Thyroid gland (tissue), 4 donors: ENCODE measurements at regions not wholly inside any gene's neighbourhood (a gene's known extent, or its start where the extent isn't known, plus 50 kb on each side); places are given as distances from the start of the nearest gene placed in this dataset.

Experiments used
- CTCF ChIP-seq, 6 experiments: fragments of 200-600 bp in 3 of 6; fragments of 450-650 bp in 3 of 6; sonication (generic) in 3 of 6; IDR thresholded peaks; one replicate each; pipeline ENCODE4 v1.5.1; 2016 to 2019; ENCODE audit warnings: antibody characterized with exemption in 6 of 6, mild to moderate bottlenecking in 2 of 6, inconsistent platforms in 1 of 6, moderate library complexity in 1 of 6
- POLR2A ChIP-seq, 2 donors: fragments of 450-650 bp; IDR thresholded peaks; one replicate each; pipeline ENCODE4 v1.6.1; 2017; ENCODE audit warnings: antibody characterized with exemption in 2 of 2, mild to moderate bottlenecking in 2 of 2, moderate library complexity in 1 of 2

DNA sequence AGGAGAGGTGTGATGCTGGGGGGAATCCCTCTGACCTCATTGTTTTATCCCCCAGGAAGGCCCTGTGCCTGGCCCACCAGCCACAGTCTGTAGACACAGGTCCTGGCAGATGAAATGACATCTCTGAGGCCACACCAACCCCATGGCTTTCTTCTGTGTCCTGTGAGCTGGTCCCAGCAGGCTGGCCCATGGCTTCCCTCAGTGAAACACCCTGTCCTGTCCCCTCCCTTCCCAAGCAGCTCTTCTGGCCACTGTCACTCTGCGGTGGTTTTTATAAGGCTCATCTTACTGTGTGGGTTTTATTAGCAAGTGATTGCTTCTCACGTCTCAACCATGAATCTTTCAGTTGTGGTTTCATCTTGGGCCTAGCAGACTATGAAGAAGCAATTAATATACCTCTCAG, 81.6 kb upstream of the CALM2 start:
- TF ChIP-seq CTCF (IDR thresholded peaks at IDR 0.05): no peak
- TF ChIP-seq POLR2A (IDR thresholded peaks at IDR 0.05): no peak
